MM.1S (cell line): ENCODE measurements at regions not wholly inside any gene's neighbourhood (a gene's known extent, or its start where the extent isn't known, plus 50 kb on each side); places are given as distances from the start of the nearest gene placed in this dataset.

Experiments used
- DNase-seq: peaks from one replicate; pipeline ENCODE4 v3.0.0-alpha.2; 2015
- H2AFZ ChIP-seq: fragments of 300-600 bp; sonication (generic); 2 replicates; pipeline ENCODE4 v1.6.0; 2016; ENCODE audit warnings: antibody characterized with exemption, low read length
- H3F3A ChIP-seq: fragments of 300-600 bp; sonication (generic); 2 replicates; pipeline ENCODE4 v1.6.1; 2016; ENCODE audit warnings: mild to moderate bottlenecking, antibody characterized with exemption, low read length, moderate library complexity, mixed read lengths; ENCODE audit not compliant: insufficient read depth
- H3K27ac ChIP-seq: fragments of 300-600 bp; sonication (generic); 2 replicates; pipeline ENCODE4 v1.5.1; 2016; ENCODE audit warnings: mild to moderate bottlenecking, low read length
- H3K27me3 ChIP-seq: fragments of 300-600 bp; sonication (generic); replicated peaks from 2 replicates; pipeline ENCODE4 v1.6.0; 2016; ENCODE audit warnings: low read length; ENCODE audit not compliant: insufficient read depth
- H3K36me3 ChIP-seq: fragments of 300-600 bp; sonication (generic); replicated peaks from 2 replicates; pipeline ENCODE4 v1.6.1; 2016; ENCODE audit warnings: mild to moderate bottlenecking, low read length, mixed read lengths; ENCODE audit not compliant: insufficient read depth
- H3K4me1 ChIP-seq: fragments of 300-600 bp; sonication (generic); 2 replicates; pipeline ENCODE4 v1.6.1; 2016; ENCODE audit warnings: low read length, mixed read lengths
- H3K4me2 ChIP-seq: fragments of 300-600 bp; sonication (generic); 2 replicates; pipeline ENCODE4 v1.6.0; 2016; ENCODE audit warnings: low read depth, low read length
- H3K4me3 ChIP-seq: fragments of 300-600 bp; sonication (generic); 2 replicates; pipeline ENCODE4 v1.5.1; 2016; ENCODE audit warnings: low read length, mixed read lengths
- H3K79me2 ChIP-seq: fragments of 300-600 bp; sonication (generic); 2 replicates; pipeline ENCODE4 v1.6.1; 2016; ENCODE audit warnings: mixed run types, low read length, mixed read lengths
- H3K9ac ChIP-seq: fragments of 300-600 bp; sonication (generic); 2 replicates; pipeline ENCODE4 v1.6.1; 2016; ENCODE audit warnings: low read length, mixed read lengths
- H3K9me2 ChIP-seq: fragments of 300-600 bp; sonication (generic); replicated peaks from 2 replicates; pipeline ENCODE4 v1.6.1; 2016; ENCODE audit warnings: mild to moderate bottlenecking, low read length, mixed read lengths; ENCODE audit not compliant: insufficient read depth
- H3K9me3 ChIP-seq: fragments of 300-600 bp; sonication (generic); replicated peaks from 2 replicates; pipeline ENCODE4 v1.6.1; 2016; ENCODE audit warnings: mild to moderate bottlenecking, low read length, mixed read lengths; ENCODE audit not compliant: insufficient read depth
- H4K20me1 ChIP-seq: fragments of 300-600 bp; sonication (generic); 2 replicates; pipeline ENCODE4 v1.6.1; 2016; ENCODE audit warnings: mild to moderate bottlenecking, low read length, moderate library complexity, mixed read lengths; ENCODE audit not compliant: insufficient read depth
- CTCF ChIP-seq: fragments of 300-600 bp; sonication (generic); IDR thresholded peaks from 2 replicates; pipeline ENCODE4 v1.5.1; 2016; ENCODE audit warnings: antibody characterized with exemption, low read length, mixed read lengths
- EZH2 ChIP-seq: fragments of 300-600 bp; sonication (generic); optimal IDR thresholded peaks from 2 replicates; pipeline ENCODE3; 2017; ENCODE audit warnings: low read depth, mild to moderate bottlenecking, antibody characterized with exemption, low read length, mixed read lengths
- EZH2phosphoT487 ChIP-seq: fragments of 300-600 bp; sonication (generic); IDR thresholded peaks from 2 replicates; pipeline ENCODE4 v1.6.1; 2018; ENCODE audit warnings: antibody characterized with exemption, low read length

DNA sequence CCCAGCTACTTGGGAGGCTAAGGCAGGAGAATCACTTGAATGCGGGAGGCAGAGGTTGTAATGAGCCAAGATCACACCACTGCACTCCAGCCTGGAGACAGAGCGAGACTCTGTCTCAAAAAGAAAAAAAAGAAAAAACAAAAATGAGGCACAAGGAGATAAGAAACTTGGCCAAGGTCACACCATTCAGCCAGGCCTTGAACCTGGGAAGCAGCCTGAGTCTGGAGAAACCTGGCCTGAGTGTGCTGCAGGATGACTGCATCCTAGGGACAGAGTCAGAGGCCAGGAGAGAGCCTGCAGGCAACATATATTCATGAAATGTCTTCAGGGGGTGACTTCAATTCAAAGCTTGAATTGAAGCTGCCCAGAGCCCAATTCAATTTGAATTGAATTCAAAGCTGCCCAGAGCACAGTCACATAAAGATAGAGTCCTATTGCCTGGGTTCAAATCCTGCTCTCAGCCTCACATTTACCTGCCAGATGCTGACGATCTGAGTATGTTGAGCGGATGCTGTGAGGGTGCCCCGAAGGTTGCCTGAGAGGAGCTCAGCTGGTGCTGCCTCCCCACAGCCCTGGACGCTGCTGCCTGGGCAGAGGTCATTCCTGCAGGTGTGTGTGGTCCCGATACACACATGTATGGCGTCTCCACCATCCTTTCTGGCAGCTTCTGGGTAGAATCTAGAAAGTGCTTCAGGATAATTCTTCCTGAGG is 307.7 kb downstream of the AJAP1 start:
- Histone ChIP-seq H3K4me2 (no peak overlapping the region), H3K27ac (no peak overlapping the region), H3K9me2 (no peaks in the 10 kb centered on the region), H2AFZ (no peak overlapping the region), H3K4me3 (no peak overlapping the region), H3K36me3 (no peaks in the 10 kb centered on the region), H3K4me1 (no peaks in the 10 kb centered on the region), H3K27me3 (peaks cover 96% of the 10 kb centered on the region), H3F3A (no peaks in the 10 kb centered on the region), H3K9me3 (no peaks in the 10 kb centered on the region), H4K20me1 (no peaks in the 10 kb centered on the region), H3K9ac (no peak overlapping the region), H3K79me2 (no peaks in the 10 kb centered on the region)
- TF ChIP-seq EZH2 (no peak), CTCF (no peak), EZH2phosphoT487 (no peak)
- DNase-seq, result no peak

DNA sequence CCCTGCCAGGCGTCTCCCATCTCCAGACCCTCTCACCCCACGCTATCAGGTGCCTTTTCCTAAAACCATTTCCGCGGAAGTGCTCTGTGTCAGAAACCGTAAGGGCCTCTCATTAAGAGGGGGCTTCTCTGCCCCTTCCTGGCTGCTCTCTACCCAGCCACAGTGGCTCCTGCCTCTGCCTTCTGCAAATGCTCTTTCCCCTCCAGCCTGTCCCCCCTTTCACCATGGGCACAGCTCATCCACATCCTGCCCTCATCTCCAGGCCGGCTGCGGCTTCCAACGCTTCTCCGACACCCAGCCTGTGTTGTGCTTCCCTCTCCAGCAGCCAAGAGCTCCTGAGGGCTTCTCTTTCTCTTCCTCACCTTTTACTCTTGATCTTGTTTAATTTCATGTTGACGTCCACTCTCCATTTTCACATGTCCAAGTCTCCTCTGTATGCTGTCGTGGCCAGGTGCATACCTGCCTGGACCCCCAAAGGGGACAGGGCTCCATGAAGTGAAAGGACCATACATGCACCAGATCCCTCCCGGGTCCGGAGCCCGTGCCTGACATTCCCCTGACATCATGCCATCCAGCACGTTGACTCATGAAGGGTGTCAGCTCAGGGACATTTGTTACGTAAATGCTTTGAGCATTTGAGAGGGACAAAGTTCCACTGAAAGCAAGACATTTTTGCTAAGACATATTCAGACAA is 306.5 kb downstream of the AJAP1 start:
- peaks cover 89% of the 10 kb centered on the region for H3K27me3 ChIP-seq
- H3K27ac ChIP-seq, result no peak overlapping the region
- TF ChIP-seq CTCF, result no peak
- no peak for TF ChIP-seq EZH2phosphoT487
- TF ChIP-seq EZH2, result no peak
- H3F3A ChIP-seq, result no peaks in the 10 kb centered on the region
- no peaks in the 10 kb centered on the region for H3K4me1 ChIP-seq
- DNase-seq, result no peak
- H3K79me2 ChIP-seq, result no peaks in the 10 kb centered on the region
- H3K4me2 ChIP-seq, result no peak overlapping the region
- H3K36me3 ChIP-seq, result no peaks in the 10 kb centered on the region
- H3K9me2 ChIP-seq, result no peaks in the 10 kb centered on the region
- H3K9ac ChIP-seq, result no peak overlapping the region
- no peak overlapping the region for H2AFZ ChIP-seq
- H3K9me3 ChIP-seq, result no peaks in the 10 kb centered on the region
- H4K20me1 ChIP-seq, result no peaks in the 10 kb centered on the region
- no peak overlapping the region for H3K4me3 ChIP-seq

DNA sequence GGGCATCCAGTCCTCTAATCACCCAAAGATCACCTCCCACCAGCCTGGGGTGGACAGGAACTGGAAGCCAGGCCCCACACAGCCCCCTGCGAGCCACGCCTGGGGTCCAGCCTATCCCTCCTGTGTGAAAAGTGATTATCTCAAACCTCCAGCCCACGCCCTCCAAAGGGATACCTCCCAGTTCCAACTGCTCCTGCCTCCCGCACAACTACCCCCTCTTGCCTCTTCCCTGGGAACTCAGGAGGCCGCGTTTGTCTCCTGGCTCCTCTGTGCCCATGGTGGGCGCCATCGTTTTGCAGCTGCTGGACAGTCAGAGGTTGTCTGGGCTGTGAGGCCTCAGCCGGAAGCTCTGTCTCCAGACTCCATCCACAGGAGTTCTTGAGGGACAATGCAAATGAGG is 305.9 kb downstream of the AJAP1 start:
- Histone ChIP-seq H4K20me1 (no peaks in the 10 kb centered on the region), H3K27ac (no peak overlapping the region), H3K4me3 (no peak overlapping the region), H3K36me3 (no peaks in the 10 kb centered on the region), H3K4me2 (no peak overlapping the region), H3K79me2 (no peaks in the 10 kb centered on the region), H2AFZ (no peak overlapping the region), H3K27me3 (peaks cover 83% of the 10 kb centered on the region), H3K9me2 (no peaks in the 10 kb centered on the region), H3F3A (no peaks in the 10 kb centered on the region), H3K9ac (no peak overlapping the region), H3K9me3 (no peaks in the 10 kb centered on the region), H3K4me1 (no peaks in the 10 kb centered on the region)
- no peak for DNase-seq
- TF ChIP-seq EZH2phosphoT487 (no peak), EZH2 (no peak), CTCF (no peak)
